WTC11 (cell line): ENCODE measurements at regions not wholly inside any gene's neighbourhood (a gene's known extent, or its start where the extent isn't known, plus 50 kb on each side); places are given as distances from the start of the nearest gene placed in this dataset.

Experiments used
- ATF2 ChIP-seq: sonication (generic); formaldehyde crosslinking; IDR thresholded peaks from 2 replicates; pipeline ENCODE4 v1.8.1; 2022; ENCODE audit warnings: low read depth, missing genetic modification reagents, borderline replicate concordance
- CREB1 ChIP-seq: sonication (generic); formaldehyde crosslinking; IDR thresholded peaks from 2 replicates; pipeline ENCODE4 v1.8.0; 2023; ENCODE audit warnings: mild to moderate bottlenecking, missing genetic modification reagents
- CTCF ChIP-seq: fragments of 200-600 bp; IDR thresholded peaks from 2 replicates; pipeline ENCODE4 v1.8.0; 2022; ENCODE audit warnings: antibody characterized with exemption
- E2F4 ChIP-seq: sonication (generic); formaldehyde crosslinking; IDR thresholded peaks from 2 replicates; pipeline ENCODE4 v1.8.1; 2022; ENCODE audit warnings: low read depth, mild to moderate bottlenecking, moderate library complexity, missing genetic modification reagents, borderline replicate concordance
- IRF1 ChIP-seq: sonication (generic); formaldehyde crosslinking; IDR thresholded peaks from 2 replicates; pipeline ENCODE4 v1.8.0; 2023; ENCODE audit warnings: missing genetic modification reagents
- JUN ChIP-seq: sonication (generic); formaldehyde crosslinking; IDR thresholded peaks from 2 replicates; pipeline ENCODE4 v1.8.0; 2023; ENCODE audit warnings: mild to moderate bottlenecking, missing genetic modification reagents
- NFE2L1 ChIP-seq: sonication (generic); formaldehyde crosslinking; IDR thresholded peaks from 2 replicates; pipeline ENCODE4 v1.8.1; 2023; ENCODE audit warnings: missing genetic modification reagents
- NR2C2 ChIP-seq: sonication (generic); formaldehyde crosslinking; IDR thresholded peaks from 2 replicates; pipeline ENCODE4 v1.8.0; 2022; ENCODE audit warnings: mild to moderate bottlenecking, missing genetic modification reagents

- no peak for TF ChIP-seq CREB1 (CRISPR knock-in tag)
- TF ChIP-seq NFE2L1 (CRISPR knock-in tag), result no peak
- TF ChIP-seq NR2C2 (CRISPR knock-in tag), result no peak
- no peak for TF ChIP-seq CTCF
- TF ChIP-seq ATF2 (CRISPR knock-in tag), result no peak
- no peak for TF ChIP-seq JUN
- TF ChIP-seq IRF1 (CRISPR knock-in tag), result no peak
- no peak for TF ChIP-seq E2F4
These were observed 280.0 kb downstream of the RPS24 start for GRCh38 chr10:78313636-78314035.
